Effector memory CD4-positive, alpha-beta T cell (primary cell): ENCODE measurements at regions not wholly inside any gene's neighbourhood (a gene's known extent, or its start where the extent isn't known, plus 50 kb on each side); places are given as distances from the start of the nearest gene placed in this dataset.

ENCODE experiments used
- DNase-seq, 3 donors: peaks; one replicate each; pipeline ENCODE4 v3.0.0-alpha.2; 2020
- H3K27ac ChIP-seq: 2 replicates; pipeline ENCODE4 v1.7.0; 2013; ENCODE audit warnings: mild to moderate bottlenecking, low read length, moderate library complexity; ENCODE audit not compliant: insufficient read depth, poor library complexity, severe bottlenecking
- H3K27me3 ChIP-seq: replicated peaks from 2 replicates; pipeline ENCODE4 v1.7.0; 2013; ENCODE audit warnings: mild to moderate bottlenecking, low read length; ENCODE audit not compliant: insufficient read depth, control insufficient read depth, poor library complexity, severe bottlenecking
- H3K36me3 ChIP-seq: 2 replicates; pipeline ENCODE4 v1.7.0; 2013; ENCODE audit warnings: mild to moderate bottlenecking, low read length, moderate library complexity; ENCODE audit not compliant: control insufficient read depth, insufficient read depth
- H3K4me1 ChIP-seq: 2 replicates; pipeline ENCODE4 v1.7.0; 2013; ENCODE audit warnings: low read length, mild to moderate bottlenecking; ENCODE audit not compliant: control insufficient read depth, insufficient read depth, poor library complexity, severe bottlenecking
- H3K4me3 ChIP-seq: 2 replicates; pipeline ENCODE4 v1.7.0; 2013; ENCODE audit warnings: low read length, low read depth, mild to moderate bottlenecking; ENCODE audit not compliant: insufficient read depth, poor library complexity, severe bottlenecking
- H3K9me3 ChIP-seq: 2 replicates; pipeline ENCODE4 v1.7.0; 2013; ENCODE audit warnings: mild to moderate bottlenecking, low read length, moderate library complexity; ENCODE audit not compliant: control insufficient read depth

GRCh38 chr10:25786161-25786560, 147.9 kb upstream of the MYO3A start:
- DNase-seq, result no peak
- Histone ChIP-seq H3K27me3 (no peaks in the 10 kb centered on the region), H3K27ac (no peak overlapping the region), H3K4me1 (no peaks in the 10 kb centered on the region), H3K4me3 (no peak overlapping the region), H3K9me3 (no peaks in the 10 kb centered on the region), H3K36me3 (no peaks in the 10 kb centered on the region)

- no peaks in the 10 kb centered on the region for H3K27me3 ChIP-seq
- no peak overlapping the region for H3K4me3 ChIP-seq
- no peaks in the 10 kb centered on the region for H3K4me1 ChIP-seq
- no peaks in the 10 kb centered on the region for H3K9me3 ChIP-seq
- no peaks in the 10 kb centered on the region for H3K36me3 ChIP-seq
- no peak overlapping the region for H3K27ac ChIP-seq
- DNase-seq, result no peak
These were observed 147.1 kb upstream of the MYO3A start for GRCh38 chr10:25786899-25787298.

- H3K27ac ChIP-seq, result no peak overlapping the region
These were observed 136.1 kb upstream of the MYO3A start for GRCh38 chr10:25797888-25798429.

GRCh38 chr10:25804505-25804904, 129.5 kb upstream of the MYO3A start:
- Histone ChIP-seq H3K4me3 (no peak overlapping the region), H3K9me3 (no peaks in the 10 kb centered on the region), H3K36me3 (no peaks in the 10 kb centered on the region), H3K27me3 (no peaks in the 10 kb centered on the region), H3K27ac (no peak overlapping the region), H3K4me1 (no peaks in the 10 kb centered on the region)
- DNase-seq, result no peak

More at GRCh38 chr10:25797888-25798429, 136.1 kb upstream of the MYO3A start:
- H3K4me3 ChIP-seq, result no peak overlapping the region
- no peaks in the 10 kb centered on the region for H3K36me3 ChIP-seq
- DNase-seq, result no peak
- H3K27me3 ChIP-seq, result no peaks in the 10 kb centered on the region
- H3K9me3 ChIP-seq, result no peaks in the 10 kb centered on the region
- H3K4me1 ChIP-seq, result no peaks in the 10 kb centered on the region

- DNase-seq, result no peak
- Histone ChIP-seq H3K9me3 (no peaks in the 10 kb centered on the region), H3K27ac (no peak overlapping the region), H3K4me1 (no peaks in the 10 kb centered on the region), H3K4me3 (no peak overlapping the region), H3K27me3 (no peaks in the 10 kb centered on the region), H3K36me3 (no peaks in the 10 kb centered on the region)
These were observed 128.0 kb upstream of the MYO3A start for GRCh38 chr10:25805986-25806385.

- H3K9me3 ChIP-seq, result no peaks in the 10 kb centered on the region
- no peak overlapping the region for H3K27ac ChIP-seq
- H3K36me3 ChIP-seq, result no peaks in the 10 kb centered on the region
- no peaks in the 10 kb centered on the region for H3K27me3 ChIP-seq
- H3K4me3 ChIP-seq, result no peak overlapping the region
- H3K4me1 ChIP-seq, result no peaks in the 10 kb centered on the region
- no peak for DNase-seq
These were observed 125.7 kb upstream of the MYO3A start for GRCh38 chr10:25808372-25808771.

GRCh38 chr10:25811052-25811685, 122.9 kb upstream of the MYO3A start:
- Histone ChIP-seq H3K36me3 (no peaks in the 10 kb centered on the region), H3K4me1 (no peaks in the 10 kb centered on the region), H3K27ac (no peak overlapping the region), H3K4me3 (no peak overlapping the region), H3K27me3 (no peaks in the 10 kb centered on the region), H3K9me3 (no peaks in the 10 kb centered on the region)
- DNase-seq, result no peak

- no peaks in the 10 kb centered on the region for H3K4me1 ChIP-seq
- H3K27ac ChIP-seq, result no peak overlapping the region
- H3K27me3 ChIP-seq, result no peaks in the 10 kb centered on the region
- DNase-seq, result no peak
- H3K36me3 ChIP-seq, result no peaks in the 10 kb centered on the region
- H3K4me3 ChIP-seq, result no peak overlapping the region
- no peaks in the 10 kb centered on the region for H3K9me3 ChIP-seq
These were observed 120.5 kb upstream of the MYO3A start for GRCh38 chr10:25813511-25813910.

GRCh38 chr10:25815236-25815635, 118.8 kb upstream of the MYO3A start:
- H3K4me3 ChIP-seq, result no peak overlapping the region
- H3K27me3 ChIP-seq, result no peaks in the 10 kb centered on the region
- no peaks in the 10 kb centered on the region for H3K9me3 ChIP-seq
- no peaks in the 10 kb centered on the region for H3K4me1 ChIP-seq
- H3K27ac ChIP-seq, result no peak overlapping the region
- DNase-seq, result no peak
- no peaks in the 10 kb centered on the region for H3K36me3 ChIP-seq

GRCh38 chr10:25815999-25816768, 117.8 kb upstream of the MYO3A start:
- no peaks in the 10 kb centered on the region for H3K4me1 ChIP-seq
- no peaks in the 10 kb centered on the region for H3K27me3 ChIP-seq
- no peak overlapping the region for H3K4me3 ChIP-seq
- no peaks in the 10 kb centered on the region for H3K9me3 ChIP-seq
- H3K27ac ChIP-seq, result no peak overlapping the region
- no peaks in the 10 kb centered on the region for H3K36me3 ChIP-seq
- DNase-seq, result no peak
